GM18519 (cell line): ENCODE measurements at regions not wholly inside any gene's neighbourhood (a gene's known extent, or its start where the extent isn't known, plus 50 kb on each side); places are given as distances from the start of the nearest gene placed in this dataset.

Source experiments
- ATAC-seq: cut with Tn5 transposase; IDR thresholded peaks from one replicate; pipeline ENCODE4 v1.9.1; 2021; ENCODE audit warnings: mild to moderate bottlenecking, moderate library complexity; ENCODE audit not compliant: unreplicated experiment, low FRiP score

- no peak for ATAC-seq
Observed at GRCh38 chr5:3729631-3730030, 134.0 kb downstream of the IRX1 start.

- no peak for ATAC-seq
Observed at GRCh38 chr5:3734632-3735031, 139.0 kb downstream of the IRX1 start.

- ATAC-seq = no peak
Observed at GRCh38 chr5:3736466-3736865, 140.8 kb downstream of the IRX1 start.

GRCh38 chr5:3736926-3737325 lies 141.3 kb downstream of the IRX1 start:
- no peak for ATAC-seq

GRCh38 chr5:3738919-3739318 lies 143.3 kb downstream of the IRX1 start:
- ATAC-seq = no peak

- no peak for ATAC-seq
Observed at GRCh38 chr5:3740546-3741373, 145.1 kb downstream of the IRX1 start.

- ATAC-seq = no peak
Observed at GRCh38 chr5:3741374-3741770, 145.7 kb downstream of the IRX1 start.

GRCh38 chr5:3742750-3743149 lies 147.1 kb downstream of the IRX1 start:
- no peak for ATAC-seq

GRCh38 chr5:3751846-3752245 lies 156.2 kb downstream of the IRX1 start:
- ATAC-seq = no peak

- ATAC-seq = no peak
Observed at GRCh38 chr5:3778000-3778550, 182.4 kb downstream of the IRX1 start.

GRCh38 chr5:3778945-3779344 lies 183.3 kb downstream of the IRX1 start:
- ATAC-seq = no peak

GRCh38 chr5:3780278-3780677 lies 184.6 kb downstream of the IRX1 start:
- ATAC-seq = no peak

GRCh38 chr5:3780907-3781306 lies 185.3 kb downstream of the IRX1 start:
- ATAC-seq = no peak

GRCh38 chr5:3784854-3785253 lies 189.2 kb downstream of the IRX1 start:
- ATAC-seq = no peak

- no peak for ATAC-seq
Observed at GRCh38 chr5:3786165-3786564, 190.5 kb downstream of the IRX1 start.

- ATAC-seq = no peak
Observed at GRCh38 chr5:3786891-3787430, 191.3 kb downstream of the IRX1 start.

GRCh38 chr5:3787604-3788003 lies 192.0 kb downstream of the IRX1 start:
- ATAC-seq = no peak

- no peak for ATAC-seq
Observed at GRCh38 chr5:3789519-3790193, 194.0 kb downstream of the IRX1 start.

GRCh38 chr5:3793162-3793561 lies 197.5 kb downstream of the IRX1 start:
- ATAC-seq = no peak

GRCh38 chr5:3794611-3795010 lies 199.0 kb downstream of the IRX1 start:
- no peak for ATAC-seq

GRCh38 chr5:3796736-3797135 lies 201.1 kb downstream of the IRX1 start:
- ATAC-seq = no peak
